ENCODE measurements at regions not wholly inside any gene's neighbourhood (a gene's known extent, or its start where the extent isn't known, plus 50 kb on each side); places are given as distances from the start of the nearest gene placed in this dataset.

DNA sequence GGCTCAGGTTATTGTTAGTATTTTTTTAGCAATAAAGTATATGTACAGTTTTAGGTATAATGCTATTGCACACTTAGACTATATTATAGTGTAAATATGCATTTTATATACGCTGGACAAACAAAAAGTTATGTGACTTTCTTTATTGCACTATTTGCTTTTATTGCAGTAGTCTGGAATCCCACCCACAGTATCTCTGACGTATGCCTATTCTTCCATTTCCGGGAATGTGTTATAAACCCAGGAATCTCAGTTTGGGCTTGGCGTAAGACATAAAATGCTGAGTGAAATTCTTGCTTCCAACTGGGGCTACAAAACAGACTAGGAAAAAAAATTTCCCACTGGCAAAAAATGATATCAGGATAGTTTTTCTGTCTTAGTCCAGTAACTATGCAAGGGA, 119.1 kb downstream of the HTR1A start:
- Histone ChIP-seq H3K36me3 (no peaks in the 10 kb centered on the region), H3K27ac (no peak overlapping the region), H3K9me3 (no peaks in the 10 kb centered on the region), H3K4me1 (no peaks in the 10 kb centered on the region), H3K27me3 (no peaks in the 10 kb centered on the region), H3K4me3 (no peak overlapping the region)
- 54% methylated on average over 4 of the region's 4 CpGs for WGBS (ENCODE audit: insufficient coverage, low coverage, low lambda C conversion rate, missing lambda C conversion rate)
- DNase-seq = no peak
- ATAC-seq = no peak
- intact Hi-C loops (cut with DNase I) = no loop called here
- TF ChIP-seq POLR2A (IDR thresholded peaks at IDR 0.05) = no peak
- TF ChIP-seq, protein P1, sequence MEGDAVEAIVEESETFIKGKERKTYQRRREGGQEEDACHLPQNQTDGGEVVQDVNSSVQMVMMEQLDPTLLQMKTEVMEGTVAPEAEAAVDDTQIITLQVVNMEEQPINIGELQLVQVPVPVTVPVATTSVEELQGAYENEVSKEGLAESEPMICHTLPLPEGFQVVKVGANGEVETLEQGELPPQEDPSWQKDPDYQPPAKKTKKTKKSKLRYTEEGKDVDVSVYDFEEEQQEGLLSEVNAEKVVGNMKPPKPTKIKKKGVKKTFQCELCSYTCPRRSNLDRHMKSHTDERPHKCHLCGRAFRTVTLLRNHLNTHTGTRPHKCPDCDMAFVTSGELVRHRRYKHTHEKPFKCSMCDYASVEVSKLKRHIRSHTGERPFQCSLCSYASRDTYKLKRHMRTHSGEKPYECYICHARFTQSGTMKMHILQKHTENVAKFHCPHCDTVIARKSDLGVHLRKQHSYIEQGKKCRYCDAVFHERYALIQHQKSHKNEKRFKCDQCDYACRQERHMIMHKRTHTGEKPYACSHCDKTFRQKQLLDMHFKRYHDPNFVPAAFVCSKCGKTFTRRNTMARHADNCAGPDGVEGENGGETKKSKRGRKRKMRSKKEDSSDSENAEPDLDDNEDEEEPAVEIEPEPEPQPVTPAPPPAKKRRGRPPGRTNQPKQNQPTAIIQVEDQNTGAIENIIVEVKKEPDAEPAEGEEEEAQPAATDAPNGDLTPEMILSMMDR (IDR thresholded peaks at IDR 0.05) = no peak

DNA sequence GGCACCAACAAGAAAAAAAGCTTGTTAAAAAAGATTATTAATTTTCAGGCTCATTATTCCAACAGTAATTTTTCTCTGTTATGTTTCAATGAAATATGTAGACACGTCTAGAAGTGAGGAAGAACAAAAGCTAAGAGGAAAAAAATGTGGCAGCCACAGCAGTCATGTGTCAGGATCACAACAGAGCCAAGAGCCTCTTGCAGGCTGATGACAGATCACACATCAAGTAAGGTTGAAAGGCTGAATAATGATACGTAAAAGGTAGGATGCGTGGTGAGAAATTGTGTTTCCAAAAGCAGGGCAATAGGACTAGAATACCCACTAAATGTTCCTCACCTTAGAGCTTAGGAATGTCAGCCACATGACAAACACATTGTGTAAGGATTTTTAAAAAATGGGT, 124.8 kb downstream of the HTR1A start:
- no peak for TF ChIP-seq POLR2A (IDR thresholded peaks at IDR 0.05)
- TF ChIP-seq, protein P1 (IDR thresholded peaks at IDR 0.05) = no peak
- Histone ChIP-seq H3K4me1 (no peaks in the 10 kb centered on the region), H3K27ac (no peak overlapping the region), H3K9me3 (no peaks in the 10 kb centered on the region), H3K36me3 (no peaks in the 10 kb centered on the region), H3K27me3 (no peaks in the 10 kb centered on the region), H3K4me3 (no peak overlapping the region)
- intact Hi-C loops (cut with DNase I) = no loop called here
- no peak for DNase-seq
- 61% methylated on average over 3 of the region's 3 CpGs for WGBS (ENCODE audit: insufficient coverage, low coverage, low lambda C conversion rate, missing lambda C conversion rate)
- ATAC-seq = no peak

DNA sequence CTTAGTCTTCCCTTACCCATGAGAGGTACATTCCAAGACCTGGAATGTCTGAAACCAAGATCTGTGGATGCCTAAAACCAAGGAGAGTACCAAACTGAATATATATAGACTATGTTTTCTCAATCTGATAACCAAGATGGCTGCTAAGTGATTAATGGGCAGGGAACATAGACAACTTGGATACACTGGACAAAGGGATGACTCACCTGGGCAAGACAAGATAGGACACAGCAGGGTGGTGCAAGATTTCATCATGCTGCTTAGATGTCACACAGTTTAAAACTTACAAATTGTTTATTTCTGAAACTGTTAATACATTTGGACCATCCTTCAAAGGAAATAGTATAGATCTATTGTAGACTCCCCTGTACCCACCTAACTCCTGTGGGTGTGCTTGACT, 130.9 kb downstream of the HTR1A start:
- Histone ChIP-seq H3K4me1 (no peaks in the 10 kb centered on the region), H3K27me3 (no peaks in the 10 kb centered on the region), H3K27ac (no peak overlapping the region), H3K4me3 (no peak overlapping the region), H3K36me3 (no peaks in the 10 kb centered on the region), H3K9me3 (no peaks in the 10 kb centered on the region)
- no peak for TF ChIP-seq POLR2A (IDR thresholded peaks at IDR 0.05)
- TF ChIP-seq, protein P1 (IDR thresholded peaks at IDR 0.05) = no peak
- DNase-seq = no peak
- intact Hi-C loops (cut with DNase I) = no loop called here
- no peak for ATAC-seq

DNA sequence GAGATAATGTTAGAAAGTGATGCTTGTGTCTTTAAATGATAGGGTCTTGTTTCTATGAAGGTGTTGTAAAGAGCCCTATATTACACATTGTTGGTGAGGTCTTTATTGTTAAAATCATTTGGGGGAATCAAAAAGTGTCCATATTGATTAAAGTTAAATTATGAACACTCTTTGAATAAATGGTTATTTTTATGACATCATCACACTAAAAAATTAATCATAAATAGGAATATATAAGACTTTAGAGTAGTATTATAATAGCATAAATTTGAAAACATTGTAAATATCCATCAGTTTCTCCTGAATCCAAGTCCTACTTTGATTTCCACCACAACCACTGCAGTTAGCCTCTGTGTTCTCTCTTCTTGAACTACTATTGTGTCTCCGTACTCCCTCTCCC, 136.3 kb downstream of the HTR1A start:
- Histone ChIP-seq H3K27ac (no peak overlapping the region), H3K4me3 (no peak overlapping the region), H3K36me3 (no peaks in the 10 kb centered on the region), H3K4me1 (no peaks in the 10 kb centered on the region), H3K9me3 (no peaks in the 10 kb centered on the region), H3K27me3 (no peaks in the 10 kb centered on the region)
- intact Hi-C loops (cut with DNase I) = no loop called here
- DNase-seq (no peak), ATAC-seq (no peak)
- 71% methylated on average over 1 of the region's 1 CpG for whole genome bisulfite sequencing (ENCODE audit: insufficient coverage, low coverage, low lambda C conversion rate, missing lambda C conversion rate)
- TF ChIP-seq, protein P1 (IDR thresholded peaks at IDR 0.05) = no peak
- TF ChIP-seq POLR2A (IDR thresholded peaks at IDR 0.05) = no peak

DNA sequence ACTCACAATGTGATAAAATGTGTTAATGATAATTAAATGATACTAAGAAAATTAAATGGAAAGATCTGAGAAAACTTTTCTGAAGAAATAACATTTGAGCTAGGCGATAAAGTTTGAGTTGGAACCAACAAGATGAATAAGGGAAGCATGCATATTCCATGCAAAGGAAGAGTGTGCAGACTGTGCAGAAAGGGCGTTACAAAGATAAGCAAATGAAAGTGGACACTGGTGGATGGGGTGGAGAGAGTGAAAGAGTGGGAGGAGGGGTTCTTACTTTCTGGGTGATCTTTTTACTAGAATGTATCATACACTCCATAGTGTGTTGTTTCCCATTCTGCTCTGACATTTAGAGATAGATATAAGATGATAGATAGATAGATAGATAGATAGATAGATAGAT, 138.7 kb downstream of the HTR1A start:
- ATAC-seq = no peak
- Histone ChIP-seq H3K9me3 (no peaks in the 10 kb centered on the region), H3K4me1 (no peaks in the 10 kb centered on the region), H3K27ac (no peak overlapping the region), H3K4me3 (no peak overlapping the region), H3K27me3 (no peaks in the 10 kb centered on the region), H3K36me3 (no peaks in the 10 kb centered on the region)
- 56% methylated on average over 2 of the region's 2 CpGs for WGBS (ENCODE audit: insufficient coverage, low coverage, low lambda C conversion rate, missing lambda C conversion rate)
- intact Hi-C loops (cut with DNase I) = no loop called here
- no peak for DNase-seq
- TF ChIP-seq, protein P1 (IDR thresholded peaks at IDR 0.05) = no peak
- no peak for TF ChIP-seq POLR2A (IDR thresholded peaks at IDR 0.05)
